D341Med (cell line): ENCODE measurements at regions not wholly inside any gene's neighbourhood (a gene's known extent, or its start where the extent isn't known, plus 50 kb on each side); places are given as distances from the start of the nearest gene placed in this dataset.

Experiments used
- DNase-seq: peaks from one replicate; pipeline ENCODE4 v3.0.0; 2012; ENCODE audit warnings: low spot score

- DNase-seq, result no peak
Observed at GRCh38 chr10:57874810-57875209, 392.9 kb downstream of the IPMK start.

GRCh38 chr10:57867241-57867640, 400.5 kb downstream of the IPMK start:
- no peak for DNase-seq

GRCh38 chr10:57864765-57865680, 402.7 kb downstream of the IPMK start:
- DNase-seq, result no peak

GRCh38 chr10:57849691-57850357, 417.9 kb downstream of the IPMK start:
- no peak for DNase-seq

- DNase-seq, result no peak
Observed at GRCh38 chr10:57846307-57847065, 421.2 kb downstream of the IPMK start.

GRCh38 chr10:57844387-57844998, 423.2 kb downstream of the IPMK start:
- no peak for DNase-seq

GRCh38 chr10:57830877-57831560, 436.7 kb downstream of the IPMK start:
- no peak for DNase-seq

- DNase-seq, result no peak
Observed at GRCh38 chr10:57825015-57825414, 442.7 kb downstream of the IPMK start.

- DNase-seq, result no peak
Observed at GRCh38 chr10:57823398-57823797, 444.3 kb downstream of the IPMK start.

GRCh38 chr10:57822965-57823364, 444.7 kb downstream of the IPMK start:
- no peak for DNase-seq

- DNase-seq, result no peak
Observed at GRCh38 chr10:57818522-57818921, 449.2 kb downstream of the IPMK start.

GRCh38 chr10:57817741-57818140, 450.0 kb downstream of the IPMK start:
- no peak for DNase-seq

- no peak for DNase-seq
Observed at GRCh38 chr10:57815949-57816348, 451.7 kb downstream of the IPMK start.

- no peak for DNase-seq
Observed at GRCh38 chr10:57809961-57810360, 457.7 kb downstream of the IPMK start.

GRCh38 chr10:57807906-57808305, 459.8 kb downstream of the IPMK start:
- DNase-seq, result no peak

- no peak for DNase-seq
Observed at GRCh38 chr10:57806675-57807074, 461.0 kb downstream of the IPMK start.

- no peak for DNase-seq
Observed at GRCh38 chr10:57799625-57800024, 468.1 kb downstream of the IPMK start.

- DNase-seq, result no peak
Observed at GRCh38 chr10:57798830-57799229, 468.9 kb downstream of the IPMK start.

GRCh38 chr10:57791546-57791945, 476.1 kb downstream of the IPMK start:
- DNase-seq, result no peak

- no peak for DNase-seq
Observed at GRCh38 chr10:57790703-57791102, 477.0 kb downstream of the IPMK start.

- no peak for DNase-seq
Observed at GRCh38 chr10:57788117-57788516, 479.6 kb downstream of the IPMK start.
